ENCODE measurements at regions not wholly inside any gene's neighbourhood (a gene's known extent, or its start where the extent isn't known, plus 50 kb on each side); places are given as distances from the start of the nearest gene placed in this dataset.

DNA sequence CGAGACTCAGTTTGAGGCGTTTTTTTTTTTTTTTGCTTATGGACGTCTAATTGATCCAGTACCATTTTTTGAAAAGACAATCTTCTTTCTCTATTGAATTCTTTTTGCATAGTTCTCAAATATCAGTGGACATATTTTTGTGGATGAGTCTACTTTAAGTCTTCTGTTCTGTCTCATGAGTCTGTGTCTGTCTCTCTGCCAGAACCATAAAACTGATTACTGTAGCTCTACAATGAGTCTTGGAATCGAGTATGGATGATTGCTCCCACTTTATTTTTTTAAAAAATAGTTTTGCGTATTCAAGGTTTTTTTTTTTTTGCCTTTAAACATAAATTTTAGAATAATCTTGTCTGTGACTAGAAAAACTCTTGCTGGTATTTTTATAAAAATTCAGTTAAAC is 323.5 kb downstream of the ZNF326 start:
- ChIA-PET RAD21 (ENCODE audit: low non-redundant PET in 1 of 2, low total read pairs in 2 of 2, uncharacterized antibody in 2 of 2, unreplicated experiment in 2 of 2) (no interaction called here), POLR2A (no interaction called here), CTCF (no interaction called here)
- no peaks in the 10 kb centered on the region for H4K20me1 ChIP-seq (ENCODE audit: insufficient read depth)
- no peak for DNase-seq (ENCODE audit: low read depth, low spot score)
- no peak overlapping the region for H3K4me2 ChIP-seq (ENCODE audit: low read length)
- no peak overlapping the region for H3K27ac ChIP-seq (ENCODE audit: low read depth, low read length)
- peaks cover 24% of the 10 kb centered on the region for H3K27me3 ChIP-seq (ENCODE audit: insufficient read depth, low read length)
- intact Hi-C loops (cut with micrococcal nuclease) = no loop called here
- no peak overlapping the region for H3K9ac ChIP-seq (ENCODE audit: low read length)
- no peaks in the 10 kb centered on the region for H3K9me2 ChIP-seq (ENCODE audit: insufficient read depth)
- no peak overlapping the region for H2AFZ ChIP-seq (ENCODE audit: low read depth, low read length, poor library complexity, severe bottlenecking)
- no peak overlapping the region for H3K4me3 ChIP-seq (replicated peaks in 1 of 2; ENCODE audit: low read depth in 1 of 2, low read length in 2 of 2)
- TF ChIP-seq POLR2A (IDR thresholded peaks at IDR 0.05; ENCODE audit: borderline replicate concordance, extremely low read depth, insufficient read depth, insufficient read length) (no peak), ELF1 (IDR thresholded peaks at IDR 0.05; ENCODE audit: borderline replicate concordance, low read depth) (no peak), JUND (IDR thresholded peaks at IDR 0.05) (no peak), ATF3 (IDR thresholded peaks at IDR 0.05) (no peak), POLR2AphosphoS5 (IDR thresholded peaks at IDR 0.05; ENCODE audit: low read depth, low read length) (no peak), MAX (IDR thresholded peaks at IDR 0.05) (no peak), RAD21 (IDR thresholded peaks at IDR 0.05; ENCODE audit: low read depth) (no peak), EGR1 (IDR thresholded peaks at IDR 0.05; ENCODE audit: low read depth) (no peak), YY1 (IDR thresholded peaks at IDR 0.05; ENCODE audit: extremely low read depth, insufficient replicate concordance, low read depth, low read length) (no peak), SIN3A (IDR thresholded peaks at IDR 0.05; ENCODE audit: low read depth) (no peak), TCF7L2 (IDR thresholded peaks at IDR 0.05; ENCODE audit: borderline replicate concordance, extremely low read depth, insufficient read depth, insufficient read length) (no peak), EZH2phosphoT487 (IDR thresholded peaks at IDR 0.05; ENCODE audit: borderline replicate concordance) (no peak), EZH2 (IDR thresholded peaks at IDR 0.05) (no peak), ZBTB33 (IDR thresholded peaks at IDR 0.05; ENCODE audit: extremely low read depth, insufficient replicate concordance, low read length) (no peak), SP1 (IDR thresholded peaks at IDR 0.05; ENCODE audit: low read depth) (no peak), SRF (IDR thresholded peaks at IDR 0.05; ENCODE audit: low read depth) (no peak), CTCF (IDR thresholded peaks at IDR 0.05 in 2 of 3, conservative IDR thresholded peaks at IDR 0.05 in 1 of 3; ENCODE audit: borderline replicate concordance in 1 of 3, insufficient read depth in 1 of 3, low read depth in 2 of 3, low read length in 2 of 3) (no peak), CEBPB (IDR thresholded peaks at IDR 0.05; ENCODE audit: low read depth) (no peak), ZFX (IDR thresholded peaks at IDR 0.05) (no peak), CBX3 (IDR thresholded peaks at IDR 0.05; ENCODE audit: low read depth) (no peak)
- no peaks in the 10 kb centered on the region for H3K9me3 ChIP-seq (ENCODE audit: control insufficient read depth in 1 of 2, insufficient read depth in 1 of 2, low read depth in 1 of 2, low read length in 2 of 2)
- H3K79me2 ChIP-seq (ENCODE audit: insufficient read depth, low read length) = no peaks in the 10 kb centered on the region
- no peaks in the 10 kb centered on the region for H3K36me3 ChIP-seq (ENCODE audit: control insufficient read depth in 1 of 2, insufficient read depth in 2 of 2, low read length in 2 of 2)
- no peak for ATAC-seq
- BruUV-seq (replicated peaks) = no TSS peak
- no peaks in the 10 kb centered on the region for H3K4me1 ChIP-seq (ENCODE audit: control insufficient read depth in 1 of 2, insufficient read depth in 2 of 2, low read length in 2 of 2)
